D721Med (cell line): ENCODE measurements at regions not wholly inside any gene's neighbourhood (a gene's known extent, or its start where the extent isn't known, plus 50 kb on each side); places are given as distances from the start of the nearest gene placed in this dataset.
"Not testable (repeated sequence)": the region's sequence is repeated elsewhere in the genome, so short reads cannot be mapped to it uniquely, and the experiment has no call there.

Experiments used
- DNase-seq: peaks from one replicate; pipeline ENCODE4 v3.0.0; 2011; ENCODE audit warnings: low spot score; ENCODE audit not compliant: insufficient read length
- FAIRE-seq: peaks from 2 replicates; lab custom pipeline; 2011; peaks lifted over from hg19 to GRCh38; lab: Jason Lieb, UNC
- CTCF ChIP-seq: IDR thresholded peaks from 2 replicates; pipeline ENCODE4 v1.5.1; 2012; ENCODE audit warnings: mild to moderate bottlenecking, control low read depth; ENCODE audit not compliant: insufficient read depth; ENCODE audit errors: missing control alignments

- DNase-seq (no peak), FAIRE-seq (no peak)
- no peak for TF ChIP-seq CTCF
Observed at GRCh38 chr7:118944271-118944670, 719.8 kb downstream of the ANKRD7 start.

GRCh38 chr7:118945911-118946682 lies 721.6 kb downstream of the ANKRD7 start:
- TF ChIP-seq CTCF = no peak
- DNase-seq (no peak), FAIRE-seq (no peak)

- no peak for TF ChIP-seq CTCF
- FAIRE-seq (no peak), DNase-seq (no peak)
Observed at GRCh38 chr7:118948508-118948907, 724.0 kb downstream of the ANKRD7 start.

GRCh38 chr7:118949031-118949430 lies 724.5 kb downstream of the ANKRD7 start:
- FAIRE-seq (no peak), DNase-seq (no peak)
- no peak for TF ChIP-seq CTCF

- FAIRE-seq, DNase-seq: not testable (repeated sequence)
Observed at GRCh38 chr7:118956285-118956684, 731.8 kb downstream of the ANKRD7 start.

- FAIRE-seq (no peak), DNase-seq (no peak)
- no peak for TF ChIP-seq CTCF
Observed at GRCh38 chr7:118969370-118969769, 744.9 kb downstream of the ANKRD7 start.

- no peak for TF ChIP-seq CTCF
- DNase-seq (no peak), FAIRE-seq (no peak)
Observed at GRCh38 chr7:118971706-118972105, 747.2 kb downstream of the ANKRD7 start.
